ENCODE measurements at regions not wholly inside any gene's neighbourhood (a gene's known extent, or its start where the extent isn't known, plus 50 kb on each side); places are given as distances from the start of the nearest gene placed in this dataset.

DNA sequence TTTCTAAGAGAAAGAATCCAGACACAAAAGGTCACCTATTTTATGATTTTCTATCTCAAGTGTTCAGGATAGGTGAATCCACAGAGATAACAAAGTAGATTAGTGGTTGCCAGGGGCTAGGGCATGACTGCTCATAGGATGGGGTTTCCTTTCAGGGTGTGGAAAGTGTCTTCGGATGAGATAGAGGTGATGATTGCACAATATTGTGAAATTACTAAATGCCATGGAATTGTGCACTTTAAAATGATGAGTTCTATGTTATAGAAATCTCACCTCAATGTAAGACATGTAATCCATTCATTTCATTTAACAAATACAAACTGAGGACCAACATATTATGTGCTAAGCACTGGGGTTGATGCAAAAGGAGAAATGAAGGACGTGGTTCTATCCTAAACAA, 76.4 kb upstream of the GALNT17 start:
- TF ChIP-seq, protein P1, sequence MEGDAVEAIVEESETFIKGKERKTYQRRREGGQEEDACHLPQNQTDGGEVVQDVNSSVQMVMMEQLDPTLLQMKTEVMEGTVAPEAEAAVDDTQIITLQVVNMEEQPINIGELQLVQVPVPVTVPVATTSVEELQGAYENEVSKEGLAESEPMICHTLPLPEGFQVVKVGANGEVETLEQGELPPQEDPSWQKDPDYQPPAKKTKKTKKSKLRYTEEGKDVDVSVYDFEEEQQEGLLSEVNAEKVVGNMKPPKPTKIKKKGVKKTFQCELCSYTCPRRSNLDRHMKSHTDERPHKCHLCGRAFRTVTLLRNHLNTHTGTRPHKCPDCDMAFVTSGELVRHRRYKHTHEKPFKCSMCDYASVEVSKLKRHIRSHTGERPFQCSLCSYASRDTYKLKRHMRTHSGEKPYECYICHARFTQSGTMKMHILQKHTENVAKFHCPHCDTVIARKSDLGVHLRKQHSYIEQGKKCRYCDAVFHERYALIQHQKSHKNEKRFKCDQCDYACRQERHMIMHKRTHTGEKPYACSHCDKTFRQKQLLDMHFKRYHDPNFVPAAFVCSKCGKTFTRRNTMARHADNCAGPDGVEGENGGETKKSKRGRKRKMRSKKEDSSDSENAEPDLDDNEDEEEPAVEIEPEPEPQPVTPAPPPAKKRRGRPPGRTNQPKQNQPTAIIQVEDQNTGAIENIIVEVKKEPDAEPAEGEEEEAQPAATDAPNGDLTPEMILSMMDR (IDR thresholded peaks at IDR 0.05): no peak
- no peak for TF ChIP-seq POLR2A (IDR thresholded peaks at IDR 0.05)
